NAMALWA (cell line): ENCODE measurements at regions not wholly inside any gene's neighbourhood (a gene's known extent, or its start where the extent isn't known, plus 50 kb on each side); places are given as distances from the start of the nearest gene placed in this dataset.

Experiments used
- DNase-seq: peaks from one replicate; pipeline ENCODE4 v3.0.0-alpha.2; 2015; ENCODE audit warnings: low spot score

DNA sequence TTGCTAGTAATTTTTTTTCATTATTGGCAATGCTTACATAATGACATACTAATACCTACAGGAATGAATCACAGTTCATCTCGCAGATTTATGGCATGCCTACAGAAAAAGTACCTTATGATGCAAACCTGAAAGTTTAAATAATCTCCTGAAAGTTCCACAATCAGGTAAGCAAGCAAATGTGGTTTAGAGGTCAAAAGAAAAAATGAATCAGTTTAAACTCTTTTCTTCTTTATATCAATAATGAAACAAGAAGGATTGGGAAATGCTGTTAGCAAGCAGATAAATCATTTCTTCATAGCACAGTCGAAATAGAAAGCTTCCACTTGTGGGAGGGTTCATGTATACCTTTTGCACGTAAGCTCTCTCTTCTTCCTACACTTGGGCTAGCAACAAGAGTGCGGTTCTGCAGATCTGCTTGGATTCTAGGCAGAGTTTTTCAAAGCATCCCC is 53.7 kb upstream of the MTPN start:
- no peak for DNase-seq

DNA sequence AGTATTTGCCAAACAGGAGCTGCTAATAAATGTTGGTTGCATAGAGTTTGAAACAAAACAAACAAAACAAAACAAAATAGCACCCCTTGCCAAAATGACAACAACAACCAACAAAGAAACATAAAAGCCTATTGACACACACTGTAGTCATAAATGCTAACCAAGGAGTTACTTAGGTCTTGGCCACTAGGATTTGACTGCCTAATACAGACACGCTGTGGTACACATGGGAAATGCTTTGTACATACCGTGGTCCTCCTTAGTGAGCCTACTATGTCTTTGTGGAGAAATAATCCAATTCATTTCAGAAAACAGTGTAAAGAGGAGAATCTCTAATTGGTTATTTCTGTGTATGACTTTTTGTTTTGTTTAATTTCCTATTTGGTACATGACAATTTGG is 53.2 kb upstream of the MTPN start:
- no peak for DNase-seq

DNA sequence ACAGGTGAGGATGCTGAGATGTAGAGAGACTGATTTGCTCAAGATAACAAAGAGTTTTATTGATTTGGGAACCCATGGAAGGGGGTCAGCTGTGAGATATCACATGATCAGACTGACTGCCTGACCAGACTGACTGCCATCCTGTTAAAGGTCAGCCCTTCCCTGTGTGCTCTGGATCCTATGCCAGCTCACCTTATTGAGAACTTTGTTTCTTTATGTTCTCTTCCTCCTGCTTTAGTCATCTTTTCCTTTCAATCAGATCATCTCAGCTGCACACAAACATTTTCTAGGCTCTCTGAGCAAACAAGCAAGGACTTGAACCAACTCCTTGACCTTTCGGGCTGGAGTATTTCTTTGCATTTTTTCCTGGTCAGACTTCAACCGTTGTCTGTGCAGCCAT is 50.0 kb upstream of the MTPN start:
- DNase-seq: no peak
